ENCODE measurements at regions not wholly inside any gene's neighbourhood (a gene's known extent, or its start where the extent isn't known, plus 50 kb on each side); places are given as distances from the start of the nearest gene placed in this dataset.
A peak's percentile ranks its signal among the peaks of the same experiment; 100 is the strongest.

DNA sequence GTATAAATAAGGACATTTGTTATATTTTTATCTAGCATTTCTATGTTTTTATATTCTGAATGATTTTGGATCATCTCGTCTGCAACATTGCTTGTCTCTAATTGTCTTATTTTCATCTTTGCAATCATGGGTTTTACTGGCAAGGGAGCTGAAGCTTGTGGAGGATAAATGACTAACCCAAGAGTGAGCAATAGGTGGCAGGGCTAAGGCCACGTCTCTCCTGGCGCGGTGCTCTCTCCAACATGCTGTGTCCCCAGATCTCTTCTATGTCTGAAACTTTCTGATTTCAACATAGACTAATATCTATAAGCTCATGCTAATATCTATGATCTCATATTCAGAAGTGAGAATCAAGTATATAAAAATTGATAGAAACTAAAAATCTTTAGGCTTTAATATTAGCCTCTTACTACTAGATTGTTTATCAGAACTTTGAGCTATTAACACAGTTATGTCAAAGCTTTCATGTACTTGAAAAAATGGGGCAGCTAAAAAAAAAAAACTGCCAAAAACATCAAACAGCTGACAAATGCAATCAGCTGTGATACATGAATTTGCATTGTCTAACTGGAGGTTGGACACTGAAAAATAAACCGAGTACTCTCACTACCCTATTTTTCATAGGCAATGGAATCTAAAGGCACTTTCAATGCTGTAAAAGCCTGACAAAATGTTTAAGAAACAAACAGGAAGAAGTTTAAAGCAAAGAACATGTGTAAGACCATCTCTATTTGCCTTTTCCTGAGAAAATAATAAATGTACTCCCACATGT is 169.2 kb downstream of the TMA16 start:
- no peaks in the 10 kb centered on the region for H3K27me3 ChIP-seq (replicated peaks; ENCODE audit: control insufficient read depth, insufficient read depth, low read length)
- TF ChIP-seq, protein P1, sequence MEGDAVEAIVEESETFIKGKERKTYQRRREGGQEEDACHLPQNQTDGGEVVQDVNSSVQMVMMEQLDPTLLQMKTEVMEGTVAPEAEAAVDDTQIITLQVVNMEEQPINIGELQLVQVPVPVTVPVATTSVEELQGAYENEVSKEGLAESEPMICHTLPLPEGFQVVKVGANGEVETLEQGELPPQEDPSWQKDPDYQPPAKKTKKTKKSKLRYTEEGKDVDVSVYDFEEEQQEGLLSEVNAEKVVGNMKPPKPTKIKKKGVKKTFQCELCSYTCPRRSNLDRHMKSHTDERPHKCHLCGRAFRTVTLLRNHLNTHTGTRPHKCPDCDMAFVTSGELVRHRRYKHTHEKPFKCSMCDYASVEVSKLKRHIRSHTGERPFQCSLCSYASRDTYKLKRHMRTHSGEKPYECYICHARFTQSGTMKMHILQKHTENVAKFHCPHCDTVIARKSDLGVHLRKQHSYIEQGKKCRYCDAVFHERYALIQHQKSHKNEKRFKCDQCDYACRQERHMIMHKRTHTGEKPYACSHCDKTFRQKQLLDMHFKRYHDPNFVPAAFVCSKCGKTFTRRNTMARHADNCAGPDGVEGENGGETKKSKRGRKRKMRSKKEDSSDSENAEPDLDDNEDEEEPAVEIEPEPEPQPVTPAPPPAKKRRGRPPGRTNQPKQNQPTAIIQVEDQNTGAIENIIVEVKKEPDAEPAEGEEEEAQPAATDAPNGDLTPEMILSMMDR (IDR thresholded peaks at IDR 0.05; ENCODE audit: insufficient read depth, low read length, poor library complexity, severe bottlenecking), result peak; percentile 3
- H3K36me3 ChIP-seq (ENCODE audit: control insufficient read depth, insufficient read depth, low read length), result no peaks in the 10 kb centered on the region
- DNase-seq (ENCODE audit: extremely low read depth, insufficient read length), result peak; percentile 64
- no peak overlapping the region for H3K4me3 ChIP-seq (replicated peaks; ENCODE audit: low read depth, low read length)

DNA sequence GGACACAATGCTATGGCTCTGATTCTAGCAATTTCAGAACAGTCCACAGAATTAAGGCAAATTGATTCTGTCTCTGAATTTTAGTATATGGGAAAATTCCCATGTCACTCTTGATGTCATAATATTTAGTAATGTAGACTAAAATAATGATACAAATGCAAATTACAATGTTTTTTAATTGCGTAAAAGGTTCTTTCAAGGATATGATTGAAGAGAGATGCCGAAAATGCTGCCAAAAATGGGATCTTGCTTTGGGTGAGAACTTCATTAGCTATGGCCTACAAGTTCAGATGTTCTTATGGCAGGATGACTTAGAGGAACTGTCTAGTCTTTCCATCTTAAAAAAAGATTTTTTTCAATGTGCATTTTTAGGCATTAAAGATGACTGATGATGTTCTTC is 170.6 kb downstream of the TMA16 start:
- no peak overlapping the region for H3K4me3 ChIP-seq (replicated peaks; ENCODE audit: low read depth, low read length)
- TF ChIP-seq, protein P1 (IDR thresholded peaks at IDR 0.05; ENCODE audit: insufficient read depth, low read length, poor library complexity, severe bottlenecking), result no peak
- H3K27me3 ChIP-seq (replicated peaks; ENCODE audit: control insufficient read depth, insufficient read depth, low read length), result no peaks in the 10 kb centered on the region
- no peaks in the 10 kb centered on the region for H3K36me3 ChIP-seq (ENCODE audit: control insufficient read depth, insufficient read depth, low read length)
- no peak for DNase-seq (ENCODE audit: extremely low read depth, insufficient read length)

DNA sequence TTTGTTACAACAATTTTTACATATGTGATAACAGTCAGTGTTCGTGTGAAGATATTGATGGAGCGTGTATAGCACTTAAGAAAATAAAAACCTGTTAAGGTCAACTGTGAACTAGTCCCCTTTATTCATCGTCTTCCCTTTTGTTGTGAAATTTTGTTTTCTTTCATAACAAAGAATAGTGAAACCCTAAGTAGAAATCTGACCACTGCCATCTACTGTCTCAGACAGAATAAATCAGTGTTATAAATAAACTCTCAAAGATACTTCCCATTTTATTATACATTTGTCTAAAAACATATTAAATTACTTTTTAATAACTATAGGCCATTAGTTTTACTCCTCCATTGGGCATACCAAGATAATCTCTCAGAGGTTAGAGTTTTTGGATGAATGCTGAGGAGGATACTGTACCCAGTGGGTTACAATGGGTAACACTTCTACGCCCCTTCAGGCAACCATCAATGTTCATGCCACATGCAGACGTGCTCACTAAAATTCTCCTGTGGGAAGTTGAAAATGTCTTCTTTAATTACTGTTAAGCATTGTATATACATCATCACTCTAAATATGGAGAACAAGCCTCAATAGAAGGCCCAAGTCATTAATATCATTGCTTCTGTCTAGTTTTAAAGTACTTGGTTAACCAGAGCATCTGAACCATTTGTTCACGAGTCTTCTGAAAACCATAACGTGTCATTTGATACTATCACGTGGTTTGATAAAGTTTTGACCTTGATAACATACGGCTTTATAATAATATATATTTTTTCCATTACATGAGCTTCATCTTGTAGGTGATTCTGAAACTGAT is 171.2 kb downstream of the TMA16 start:
- no peak for DNase-seq (ENCODE audit: extremely low read depth, insufficient read length)
- no peaks in the 10 kb centered on the region for H3K36me3 ChIP-seq (ENCODE audit: control insufficient read depth, insufficient read depth, low read length)
- TF ChIP-seq, protein P1 (IDR thresholded peaks at IDR 0.05; ENCODE audit: insufficient read depth, low read length, poor library complexity, severe bottlenecking), result peak; percentile 24
- H3K4me3 ChIP-seq (replicated peaks; ENCODE audit: low read depth, low read length), result no peak overlapping the region
- no peaks in the 10 kb centered on the region for H3K27me3 ChIP-seq (replicated peaks; ENCODE audit: control insufficient read depth, insufficient read depth, low read length)

DNA sequence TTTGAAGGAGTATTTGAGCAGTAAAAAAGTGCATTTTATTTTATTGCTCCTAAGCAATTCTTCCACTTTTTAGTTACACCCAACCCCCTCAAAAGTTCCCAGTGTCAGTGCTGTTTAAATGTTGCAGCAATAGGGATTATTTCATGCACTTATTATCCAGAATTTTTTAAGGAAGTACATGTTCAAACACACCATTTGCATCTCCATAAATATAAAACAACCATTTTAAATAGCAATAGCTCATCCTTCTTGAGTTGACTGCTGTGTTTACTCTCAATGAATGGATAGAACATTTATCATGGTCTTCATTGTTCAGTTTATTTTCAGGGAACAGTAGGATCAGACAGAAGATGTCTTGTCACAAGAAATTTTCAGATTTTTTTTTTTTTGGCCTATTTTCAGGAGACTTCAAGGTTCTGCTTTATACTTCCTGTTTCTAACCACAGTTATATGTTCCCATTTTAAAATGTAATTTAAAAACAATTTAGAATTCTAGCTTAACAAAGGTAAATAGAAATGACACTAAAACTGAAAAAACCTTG is 171.9 kb downstream of the TMA16 start:
- Histone ChIP-seq H3K4me3 (replicated peaks; ENCODE audit: low read depth, low read length) (no peak overlapping the region), H3K27me3 (replicated peaks; ENCODE audit: control insufficient read depth, insufficient read depth, low read length) (no peaks in the 10 kb centered on the region), H3K36me3 (ENCODE audit: control insufficient read depth, insufficient read depth, low read length) (no peaks in the 10 kb centered on the region)
- TF ChIP-seq, protein P1 (IDR thresholded peaks at IDR 0.05; ENCODE audit: insufficient read depth, low read length, poor library complexity, severe bottlenecking), result no peak
- no peak for DNase-seq (ENCODE audit: extremely low read depth, insufficient read length)

DNA sequence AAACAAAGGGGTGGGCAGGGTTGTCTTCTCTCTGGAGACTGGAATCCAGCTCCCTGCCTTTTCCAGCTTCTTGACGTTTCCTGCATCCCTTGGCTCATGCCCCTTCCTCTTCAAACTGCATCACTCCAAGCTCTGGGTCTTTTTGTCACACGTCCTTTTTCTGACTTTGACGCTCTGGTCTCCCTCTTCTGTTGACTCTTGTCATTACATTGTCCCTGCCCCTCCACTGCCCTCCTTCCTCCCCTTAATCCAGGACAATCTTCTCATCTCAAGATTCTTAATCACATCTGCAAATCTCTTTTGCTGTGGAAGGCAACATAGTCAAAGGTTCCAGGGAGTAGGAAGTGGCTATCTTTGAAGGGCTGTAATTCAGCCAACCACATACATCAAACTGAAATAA is 178.3 kb downstream of the TMA16 start:
- DNase-seq (ENCODE audit: extremely low read depth, insufficient read length), result no peak
- no peaks in the 10 kb centered on the region for H3K27me3 ChIP-seq (replicated peaks; ENCODE audit: control insufficient read depth, insufficient read depth, low read length)
- no peak overlapping the region for H3K4me3 ChIP-seq (replicated peaks; ENCODE audit: low read depth, low read length)
- H3K36me3 ChIP-seq (ENCODE audit: control insufficient read depth, insufficient read depth, low read length), result no peaks in the 10 kb centered on the region
- TF ChIP-seq, protein P1 (IDR thresholded peaks at IDR 0.05; ENCODE audit: insufficient read depth, low read length, poor library complexity, severe bottlenecking), result peak; percentile 21

Measured in GM06990 (cell line).